ENCODE measurements at regions not wholly inside any gene's neighbourhood (a gene's known extent, or its start where the extent isn't known, plus 50 kb on each side); places are given as distances from the start of the nearest gene placed in this dataset.
"Not testable (repeated sequence)": the region's sequence is repeated elsewhere in the genome, so short reads cannot be mapped to it uniquely, and the experiment has no call there.

DNA sequence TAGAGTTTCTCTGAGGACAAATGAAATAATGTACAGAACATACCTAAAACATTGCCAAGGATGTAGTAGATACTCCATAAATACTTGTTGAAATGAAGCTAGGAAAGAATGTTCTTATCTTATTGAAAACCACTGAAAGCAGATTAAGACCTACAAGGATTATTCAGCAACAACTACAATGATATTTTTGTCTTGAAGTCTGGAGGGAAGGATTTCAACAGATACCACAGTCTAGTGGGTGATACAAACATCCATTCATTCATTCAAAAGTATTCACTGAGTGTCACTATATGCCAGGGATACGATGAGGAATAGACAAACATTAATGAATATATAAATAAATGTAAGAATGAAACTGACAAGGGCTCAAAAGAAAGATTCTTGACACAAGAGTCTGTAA lies 74.7 kb upstream of the THBS1 start:
- DNase-seq (ENCODE audit: low read depth), result no peak

DNA sequence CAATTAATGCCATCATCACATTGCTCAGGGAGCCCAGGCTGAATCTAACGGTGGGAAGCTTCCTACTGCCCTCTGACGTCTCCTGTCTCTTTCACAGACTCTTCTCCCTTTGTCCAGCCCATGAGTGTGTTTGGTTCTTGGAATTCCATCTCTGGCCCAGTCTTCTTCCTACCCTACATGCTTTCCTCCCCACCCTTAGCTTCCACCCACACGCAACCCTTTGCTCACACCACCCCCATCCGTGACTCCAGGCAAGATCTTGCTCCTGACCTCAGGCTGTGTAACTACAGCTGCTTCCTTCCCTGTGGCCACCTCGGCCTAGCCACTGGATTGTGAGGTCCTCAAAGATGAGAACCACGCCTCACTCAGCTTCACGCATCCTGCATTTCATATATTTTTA lies 72.3 kb upstream of the THBS1 start:
- DNase-seq (ENCODE audit: low read depth), result no peak

DNA sequence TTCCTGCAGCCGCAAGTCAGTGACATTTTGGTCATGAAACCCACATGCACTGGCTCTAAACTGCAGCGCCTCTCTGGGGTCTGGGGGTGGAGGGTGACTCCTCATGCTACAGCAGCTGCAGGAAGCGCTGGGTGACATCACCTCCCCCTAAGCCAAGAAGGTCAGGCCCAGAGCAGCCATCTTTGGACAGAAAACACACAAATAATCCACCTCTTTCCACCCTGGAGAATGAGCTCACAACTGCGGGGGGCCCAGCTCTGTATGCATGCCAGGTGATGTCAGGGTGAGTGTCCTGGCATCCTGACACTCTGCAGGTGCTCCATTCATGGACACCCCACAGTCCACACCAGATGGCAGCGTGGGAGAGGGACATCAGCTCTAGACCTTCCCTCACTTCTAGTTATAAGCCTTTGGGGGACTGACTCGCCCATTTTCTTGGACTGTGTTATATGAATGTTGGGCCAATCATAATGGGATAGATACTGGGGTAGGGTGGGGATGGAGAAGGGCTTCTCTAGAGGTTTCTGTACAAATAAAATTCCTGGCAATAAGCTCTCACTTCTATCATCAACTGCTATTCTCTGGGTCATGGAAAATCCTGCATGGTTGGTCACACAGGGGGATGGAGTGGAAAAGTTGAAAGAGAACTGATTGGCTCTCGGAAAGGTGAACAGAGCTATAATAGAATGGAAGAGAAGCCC lies 70.7 kb upstream of the THBS1 start:
- no peak for DNase-seq (ENCODE audit: low read depth)

DNA sequence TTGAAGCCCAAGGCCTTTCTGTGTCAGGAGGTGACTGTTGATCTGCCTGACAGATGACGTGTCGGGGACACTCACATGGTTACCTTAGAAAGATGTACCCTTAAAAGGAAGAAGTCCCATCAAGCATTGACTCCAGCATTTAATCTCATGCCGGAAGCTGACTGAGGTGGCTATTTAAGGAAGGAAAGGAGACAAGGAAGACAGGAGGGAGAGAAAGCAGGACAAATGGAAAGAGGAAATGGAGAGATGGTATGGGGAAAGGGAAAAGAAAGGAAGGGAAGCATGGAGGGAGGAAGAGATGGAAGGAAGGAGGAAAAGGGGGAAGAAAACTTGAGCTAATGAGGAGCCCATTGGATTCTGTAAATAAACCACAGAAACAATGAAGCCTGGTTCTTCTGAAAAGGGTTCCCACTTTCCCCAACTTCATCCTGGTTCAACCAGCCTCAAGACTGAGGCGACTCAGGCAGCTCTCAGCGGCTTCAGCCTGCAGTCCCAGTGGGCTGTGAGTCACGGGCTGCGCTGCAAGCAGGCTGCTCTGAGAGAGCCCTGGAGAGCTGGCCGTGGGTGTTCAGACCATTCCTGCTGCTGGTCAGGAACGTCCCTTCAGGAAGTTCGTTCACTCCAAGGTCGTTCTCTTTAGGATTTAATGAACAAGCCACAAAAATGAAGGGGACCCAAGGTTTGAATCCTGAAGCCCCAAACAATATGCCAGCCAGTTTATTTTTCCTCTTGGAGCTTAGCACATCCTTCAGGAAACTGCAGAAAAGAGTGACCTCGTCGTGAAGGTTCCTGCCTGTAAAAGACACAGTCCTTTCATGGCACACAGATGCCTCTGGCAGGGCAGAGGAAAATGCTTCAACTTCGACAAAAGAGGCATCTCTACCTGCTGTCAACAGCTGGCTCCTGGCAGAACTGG lies 69.6 kb upstream of the THBS1 start:
- no peak for DNase-seq (ENCODE audit: low read depth)

DNA sequence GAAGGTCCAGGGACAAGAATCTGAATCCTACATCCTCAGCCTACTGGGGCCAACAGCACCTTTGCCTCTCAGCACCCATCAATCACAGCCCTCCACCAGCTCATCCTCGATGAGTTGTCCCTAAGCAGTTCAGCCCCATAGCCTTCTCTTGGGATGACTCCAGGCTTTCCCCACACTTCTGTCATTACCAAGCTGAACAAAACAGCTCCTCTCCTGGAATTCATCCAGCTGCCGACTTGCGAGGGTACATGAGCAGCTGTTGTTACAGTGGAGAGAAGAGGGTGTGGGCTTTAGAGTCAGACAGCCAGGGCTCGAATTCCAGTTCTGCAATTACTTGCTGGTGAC lies 69.0 kb upstream of the THBS1 start:
- no peak for DNase-seq (ENCODE audit: low read depth)

DNA sequence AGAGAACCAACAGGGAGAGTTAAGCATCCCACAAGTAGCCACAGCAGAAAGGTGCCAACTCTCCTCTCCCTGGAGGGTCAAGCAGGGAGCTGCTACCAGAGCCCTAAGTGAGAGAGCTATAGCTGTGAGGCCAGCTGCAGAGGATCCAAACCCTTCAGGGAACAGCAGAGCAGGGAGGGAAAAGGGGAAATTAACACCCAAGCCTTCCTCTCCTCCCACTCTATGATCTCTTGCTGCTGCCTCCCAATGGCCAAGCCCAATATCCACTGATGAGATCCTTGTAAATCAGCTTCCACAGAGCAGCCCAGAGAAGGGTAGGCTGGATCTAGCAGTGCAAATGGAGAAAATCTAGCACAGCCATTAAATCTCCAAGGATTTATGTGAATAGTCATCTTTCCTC lies 68.2 kb upstream of the THBS1 start:
- no peak for DNase-seq (ENCODE audit: low read depth)

DNA sequence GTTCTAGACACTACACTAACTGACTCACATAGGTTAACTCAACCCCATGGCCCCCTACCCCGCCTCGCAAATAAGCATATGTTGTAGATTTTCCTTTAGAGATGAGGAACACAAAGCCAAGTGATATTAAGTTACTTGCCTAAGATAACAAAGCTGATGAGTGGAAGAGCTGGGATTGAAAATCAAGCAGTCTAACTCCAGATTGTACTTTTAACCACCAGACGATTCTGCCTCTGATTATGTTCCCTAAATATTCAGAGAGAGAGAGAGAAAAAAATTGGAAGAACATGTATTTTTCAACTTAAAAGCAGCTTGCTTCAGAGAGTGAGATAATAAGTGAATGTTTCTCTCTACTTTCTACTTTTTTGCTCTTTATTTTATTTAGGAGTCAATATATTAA lies 66.9 kb upstream of the THBS1 start:
- no peak for DNase-seq (ENCODE audit: low read depth)

DNA sequence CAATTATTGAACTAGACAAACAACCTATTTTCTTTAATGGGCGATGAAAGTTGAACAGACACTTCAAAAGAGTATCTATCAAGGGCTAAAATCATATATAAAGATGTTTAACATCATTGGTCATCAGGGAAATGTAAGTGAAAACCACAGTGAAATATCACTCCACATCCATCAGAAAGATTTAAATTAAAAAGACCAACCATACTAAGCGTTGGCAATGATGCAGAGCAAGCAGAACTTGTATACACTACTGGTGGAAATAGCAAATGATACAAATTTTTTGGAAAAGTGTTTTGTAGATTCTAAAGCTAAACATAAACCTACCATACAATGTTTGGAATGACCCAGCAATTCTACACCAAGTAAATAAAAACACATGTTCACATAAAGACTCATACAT lies 65.9 kb upstream of the THBS1 start:
- DNase-seq (ENCODE audit: low read depth), result no peak

DNA sequence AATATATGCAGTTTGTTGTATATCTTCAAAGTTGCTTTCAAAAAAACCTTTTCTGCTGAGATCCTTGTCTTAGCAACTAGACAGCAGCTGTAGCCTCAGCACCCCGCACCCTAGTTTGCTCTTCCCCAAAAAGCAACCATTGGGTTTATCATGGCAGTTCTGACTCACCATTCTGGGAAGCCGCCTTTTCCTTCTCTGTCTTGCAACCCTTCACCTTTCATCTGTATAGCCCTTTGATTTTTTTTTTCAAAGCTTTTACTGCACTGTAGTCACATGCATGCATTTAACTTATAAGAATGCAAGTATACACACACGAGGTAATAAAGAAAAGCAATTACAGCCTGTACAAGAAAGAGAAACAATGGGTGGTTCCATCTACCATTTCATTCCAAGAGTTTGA lies 65.1 kb upstream of the THBS1 start:
- no peak for DNase-seq (ENCODE audit: low read depth)

DNA sequence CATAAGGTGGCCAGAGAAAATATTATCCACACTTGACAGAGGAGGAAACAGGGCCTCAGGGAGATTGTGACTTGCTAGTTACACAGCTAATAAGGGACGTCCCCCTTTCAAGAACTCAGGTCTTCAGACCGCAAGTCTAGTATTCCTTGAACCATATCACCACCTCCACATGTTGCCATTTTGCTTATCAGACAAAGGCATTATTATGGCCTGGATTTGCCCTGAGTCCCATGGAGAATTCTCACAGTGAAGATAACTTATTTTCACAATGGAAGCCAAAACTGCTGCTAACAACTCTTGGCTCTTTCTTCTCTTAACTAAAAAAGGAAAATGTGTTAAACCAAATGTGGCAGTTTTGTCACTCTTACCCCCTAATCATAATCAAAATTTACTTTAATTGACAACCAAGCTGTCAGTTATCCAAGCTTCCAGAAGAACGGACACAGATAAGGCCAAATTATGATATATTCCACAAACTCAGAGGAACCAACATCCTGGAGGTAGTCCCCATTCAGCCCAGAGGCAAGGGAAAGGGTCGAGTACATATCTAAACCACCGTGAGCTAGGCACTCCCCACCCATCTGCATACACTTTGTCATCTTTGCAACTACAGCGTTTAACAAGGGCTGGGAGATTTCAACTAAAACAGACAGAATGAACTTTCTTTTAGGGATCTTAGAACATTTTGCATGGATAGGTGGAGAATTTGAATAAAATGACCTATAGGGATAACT lies 63.6 kb upstream of the THBS1 start:
- DNase-seq (ENCODE audit: low read depth), result no peak

DNA sequence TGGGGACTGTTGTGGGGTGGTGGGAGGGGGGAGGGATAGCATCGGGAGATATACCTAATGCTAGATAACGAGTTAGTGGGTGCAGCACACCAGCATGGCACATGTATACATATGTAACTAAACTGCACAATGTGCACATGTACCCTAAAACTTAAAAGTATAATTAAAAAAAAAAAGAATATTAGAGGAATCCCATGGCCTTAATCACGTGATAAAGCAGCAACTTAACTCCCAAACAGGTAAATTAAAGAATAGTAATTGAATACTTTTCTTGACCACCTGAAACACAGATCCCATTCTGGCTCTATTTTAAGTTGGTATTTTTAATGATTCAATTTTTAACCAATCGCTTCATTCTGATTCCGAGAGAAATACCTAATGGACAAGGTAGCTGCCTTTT lies 56.9 kb upstream of the THBS1 start:
- DNase-seq (ENCODE audit: low read depth), result not testable (repeated sequence)

DNA sequence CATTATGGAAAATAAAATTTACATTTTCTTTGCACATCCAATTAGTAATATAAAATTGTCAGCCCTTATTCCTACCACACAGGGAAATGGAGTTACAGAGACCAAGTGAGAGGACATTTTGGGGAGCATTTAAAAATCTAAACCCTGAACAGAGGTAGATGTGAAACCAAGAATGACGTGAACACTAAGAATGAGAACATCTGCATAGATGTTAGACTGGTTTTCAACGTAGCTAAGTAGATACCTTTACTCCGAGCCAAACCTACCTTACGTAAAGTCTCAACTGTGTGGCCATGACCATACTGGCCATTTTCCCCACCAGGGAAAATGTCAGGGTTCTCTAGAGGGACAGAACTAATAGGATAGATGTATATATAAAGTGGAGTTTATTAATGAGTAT lies 51.4 kb upstream of the THBS1 start:
- no peak for DNase-seq (ENCODE audit: low read depth)

DNA sequence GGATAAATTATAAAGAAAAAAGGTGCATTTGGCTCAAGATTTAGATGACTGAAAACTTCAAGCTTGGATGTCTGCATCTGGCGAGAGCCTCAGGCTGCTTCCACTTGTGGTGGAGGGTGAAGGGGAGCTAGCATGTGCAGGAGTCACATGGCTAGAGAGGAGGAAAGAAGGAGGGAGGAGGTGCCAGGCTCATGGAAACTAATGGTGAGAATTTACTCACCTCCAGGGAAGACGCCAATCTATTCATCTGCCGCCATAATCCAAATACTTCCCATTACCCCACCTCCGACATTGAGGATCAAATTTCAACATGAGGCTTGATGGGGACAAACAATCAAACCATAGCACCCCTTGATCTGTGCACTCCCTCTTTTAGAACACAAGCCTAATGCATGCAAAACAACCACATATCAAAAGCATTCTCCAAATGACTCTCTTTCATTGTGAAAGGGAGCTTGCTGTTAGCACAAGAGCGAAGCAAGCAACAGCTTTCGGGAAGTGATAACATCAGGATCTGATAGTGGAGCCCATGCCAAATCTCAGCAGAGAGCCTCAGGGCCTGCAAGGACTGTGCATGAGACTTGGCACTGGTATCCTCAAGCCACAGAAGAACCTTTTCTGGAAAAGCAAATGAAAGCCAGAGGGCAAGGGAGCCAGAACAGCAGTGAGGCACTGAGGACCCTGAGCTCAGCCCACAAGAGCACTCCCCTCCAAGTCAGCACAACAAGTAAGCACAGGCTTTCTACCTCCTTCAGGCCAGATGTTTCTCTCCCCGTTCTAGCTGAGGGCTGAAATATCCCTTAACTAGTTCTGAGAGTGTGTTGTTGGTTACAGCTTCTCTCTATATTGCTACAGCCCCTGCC lies 50.2 kb upstream of the THBS1 start:
- DNase-seq (ENCODE audit: low read depth), result no peak

Data from activated T-cell treated with anti-CD3 and anti-CD28 coated beads for 24 hours (primary cell).